GM12878 (cell line): ENCODE measurements at regions not wholly inside any gene's neighbourhood (a gene's known extent, or its start where the extent isn't known, plus 50 kb on each side); places are given as distances from the start of the nearest gene placed in this dataset.

Source experiments
- ATAC-seq: fragments of 200-7000 bp; cut with Tn5 transposase; 3 replicates; pipeline ENCODE4 v1.9.1; 2020; ENCODE audit warnings: mild to moderate bottlenecking, moderate library complexity
- BruUV-seq: library from RNA; stranded (reverse); fragments of 400-500 nt; replicated peaks from 2 replicates; lab custom pipeline; 2021; lab: Mats Ljungman, UMichigan
- CTCF ChIA-PET: fragments of 300-600 bp; sonication (Branson Sonifier 250); formaldehyde crosslinking; extraction: SDS; loops from one replicate; lab custom pipeline; 2021; ENCODE audit warnings: inconsistent platforms; lab: Yijun Ruan, JAX
- POLR2A ChIA-PET: fragments of 350-600 bp; formaldehyde crosslinking; extraction: SDS; loops from one replicate; lab custom pipeline; 2021; ENCODE audit warnings: inconsistent platforms; lab: Charles Lee
- RAD21 ChIA-PET: fragments of 300-600 bp; sonication (Branson Sonifier 250); formaldehyde crosslinking; loops from one replicate; lab custom pipeline; 2023; ENCODE audit warnings: antibody characterized with exemption; ENCODE audit not compliant: unreplicated experiment; lab: Charles Lee
- SMC1A ChIA-PET: fragments of 300-600 bp; sonication (Branson Sonifier 250); formaldehyde crosslinking; loops from one replicate; lab custom pipeline; 2023; ENCODE audit not compliant: unreplicated experiment, uncharacterized antibody; lab: Charles Lee
- DNase-seq: peaks from one replicate; pipeline ENCODE4 v3.0.0-alpha.2; 2011; ENCODE audit warnings: low read depth, low spot score
- FAIRE-seq: peaks from 3 replicates; lab custom pipeline; 2011; peaks lifted over from hg19 to GRCh38; lab: Jason Lieb, UNC
- H2AFZ ChIP-seq: 2 replicates; pipeline ENCODE4 v1.6.0; 2011; ENCODE audit warnings: low read depth, low read length, control low read depth; ENCODE audit not compliant: control insufficient read depth
- H3K27ac ChIP-seq: 2 replicates; pipeline ENCODE4 v1.5.1; 2011; ENCODE audit warnings: control low read depth; ENCODE audit not compliant: control insufficient read depth, insufficient read depth
- H3K27me3 ChIP-seq, 2 experiments: replicated peaks in 1 of 2; 2 replicates each; pipeline versions ENCODE4 v1.6.0 to v1.6.1; 2011; ENCODE audit warnings: low read length in 1 of 2; ENCODE audit not compliant: control insufficient read depth in 2 of 2, insufficient read depth in 2 of 2
- H3K36me3 ChIP-seq, 2 experiments: 2 replicates each; pipeline ENCODE4 v1.5.1; 2011; ENCODE audit warnings: low read length in 1 of 2; ENCODE audit not compliant: control insufficient read depth in 2 of 2, insufficient read depth in 2 of 2
- H3K4me1 ChIP-seq: 2 replicates; pipeline ENCODE4 v1.6.1; 2011; ENCODE audit warnings: mild to moderate bottlenecking, low read length, moderate library complexity, mixed read lengths; ENCODE audit not compliant: control insufficient read depth, insufficient read depth
- H3K4me2 ChIP-seq: 2 replicates; pipeline ENCODE4 v1.6.0; 2011; ENCODE audit warnings: control low read depth; ENCODE audit not compliant: control insufficient read depth, insufficient read depth
- H3K4me3 ChIP-seq: fragments of 200-600 bp; sonication (generic); 2 replicates; pipeline ENCODE4 v1.5.1; 2016
- H3K79me2 ChIP-seq: 2 replicates; pipeline ENCODE4 v1.6.0; 2011; ENCODE audit warnings: low read length; ENCODE audit not compliant: control insufficient read depth, insufficient read depth
- H3K9ac ChIP-seq: 2 replicates; pipeline ENCODE4 v1.8.0; 2011; ENCODE audit warnings: low read length, control low read depth, mixed read lengths; ENCODE audit not compliant: control insufficient read depth, insufficient read depth
- H3K9me3 ChIP-seq: replicated peaks from 3 replicates; pipeline ENCODE4 v1.5.1; 2011; ENCODE audit warnings: mild to moderate bottlenecking, low read length; ENCODE audit not compliant: control insufficient read depth, insufficient read depth
- H4K20me1 ChIP-seq: 2 replicates; pipeline ENCODE4 v1.6.0; 2011; ENCODE audit not compliant: control insufficient read depth, insufficient read depth
- BCL11A ChIP-seq: IDR thresholded peaks from 2 replicates; pipeline ENCODE4 v1.6.1; 2011; ENCODE audit warnings: low read depth, low read length
- BMI1 ChIP-seq: fragments of 450-650 bp; IDR thresholded peaks from 2 replicates; pipeline ENCODE4 v1.6.1; 2016; ENCODE audit warnings: mild to moderate bottlenecking, moderate library complexity, borderline replicate concordance
- CUX1 ChIP-seq: IDR thresholded peaks from 2 replicates; pipeline ENCODE4 v1.6.1; 2012; ENCODE audit warnings: improper control_type of control experiment, low read depth, low read length; ENCODE audit not compliant: insufficient replicate concordance
- FOXK2 ChIP-seq: fragments of 450-650 bp; IDR thresholded peaks from 2 replicates; pipeline ENCODE4 v1.6.1; 2017; ENCODE audit warnings: mild to moderate bottlenecking, moderate library complexity
- GABPA ChIP-seq: IDR thresholded peaks from 2 replicates; pipeline ENCODE4 v1.6.1; 2014; ENCODE audit warnings: antibody characterized with exemption, low read depth, mild to moderate bottlenecking, inconsistent platforms
- MLLT1 ChIP-seq: fragments of 450-650 bp; IDR thresholded peaks from 2 replicates; pipeline ENCODE4 v1.6.1; 2016; ENCODE audit warnings: mild to moderate bottlenecking
- NBN ChIP-seq: fragments of 450-650 bp; IDR thresholded peaks from 2 replicates; pipeline ENCODE4 v1.6.1; 2016
- PAX8 ChIP-seq: fragments of 450-650 bp; IDR thresholded peaks from 2 replicates; pipeline ENCODE4 v1.6.1; 2017; ENCODE audit warnings: mild to moderate bottlenecking, moderate library complexity
- PRDM15 ChIP-seq: fragments of 450-650 bp; formaldehyde crosslinking; IDR thresholded peaks from 2 replicates; pipeline ENCODE4 v1.4.0; 2020; ENCODE audit warnings: mild to moderate bottlenecking, moderate library complexity
- RFX5 ChIP-seq: IDR thresholded peaks from 2 replicates; pipeline ENCODE4 v1.6.1; 2011; ENCODE audit warnings: low read depth, low read length, improper control_type of control experiment
- WGBS: methylation state at CpG from one replicate; pipeline ENCODE4 v1.1.6; 2016; ENCODE audit warnings: low lambda C conversion rate; ENCODE audit not compliant: insufficient replicate concordance, insufficient coverage; ENCODE audit errors: missing lambda C conversion rate; 5-methylcytosine and 5-hydroxymethylcytosine counted together
- in situ Hi-C: fragments of 300-500 bp; cut with MboI; formaldehyde crosslinking; loops from 9 replicates; pipeline ENCODE4 v1.14.3; 2018; ENCODE audit warnings: mixed read lengths
- intact Hi-C: fragments of 100-400 bp; cut with micrococcal nuclease; formaldehyde crosslinking; loops from one replicate; pipeline ENCODE4 v1.14.2; 2022; ENCODE audit not compliant: unreplicated experiment
- TF ChIP-seq, protein P1 (sequence below): fragments of 450-650 bp; IDR thresholded peaks from 2 replicates; pipeline ENCODE4 v1.6.1; 2017; ENCODE audit warnings: mild to moderate bottlenecking, moderate library complexity

DNA sequence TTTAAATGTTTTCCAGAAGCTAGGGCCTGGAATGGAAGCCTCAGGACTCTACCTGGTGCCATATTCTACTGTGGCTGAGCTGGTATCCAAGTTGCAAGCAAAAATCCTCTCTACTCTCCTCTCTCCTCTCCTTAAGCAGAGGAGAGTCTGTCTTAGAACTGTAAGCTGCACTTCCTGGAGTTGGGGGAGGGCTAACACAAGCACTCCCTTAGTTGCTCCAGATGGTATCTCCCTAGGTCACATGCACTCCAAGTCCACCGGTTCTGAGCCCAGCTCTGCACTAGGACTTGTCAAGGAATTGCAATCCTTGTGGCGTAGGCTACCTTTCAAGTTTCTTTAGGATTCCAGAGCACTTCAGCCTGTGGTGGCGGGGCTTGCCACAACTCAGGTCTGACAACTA, 513.9 kb upstream of the RGMB start:
- ChIA-PET CTCF (no interaction called here), RAD21 (no interaction called here), POLR2A (no interaction called here), SMC1A (interaction anchor here (0.6 kb wide), 1 partner anchor 920 kb away, joined by 4 read pairs; no protein-coding TSS in a partner anchor)
- H3K27ac ChIP-seq = no peak overlapping the region
- H3K4me2 ChIP-seq = no peak overlapping the region
- 32% methylated on average over 3 of the region's 3 CpGs for WGBS
- no peak overlapping the region for H3K9ac ChIP-seq
- no peak overlapping the region for H3K4me3 ChIP-seq
- no peak overlapping the region for H2AFZ ChIP-seq
- H3K79me2 ChIP-seq = no peaks in the 10 kb centered on the region
- no TSS peak for BruUV-seq
- no peaks in the 10 kb centered on the region for H3K9me3 ChIP-seq
- in situ Hi-C loops (no loop called here), intact Hi-C loops (no loop called here)
- ATAC-seq = no peak
- H3K27me3 ChIP-seq = no peaks in the 10 kb centered on the region
- no peaks in the 10 kb centered on the region for H3K4me1 ChIP-seq
- H3K36me3 ChIP-seq = no peaks in the 10 kb centered on the region
- no peak for DNase-seq
- no peaks in the 10 kb centered on the region for H4K20me1 ChIP-seq
- FAIRE-seq = no peak
- no peak for TF ChIP-seq NBN
- TF ChIP-seq, protein P1, sequence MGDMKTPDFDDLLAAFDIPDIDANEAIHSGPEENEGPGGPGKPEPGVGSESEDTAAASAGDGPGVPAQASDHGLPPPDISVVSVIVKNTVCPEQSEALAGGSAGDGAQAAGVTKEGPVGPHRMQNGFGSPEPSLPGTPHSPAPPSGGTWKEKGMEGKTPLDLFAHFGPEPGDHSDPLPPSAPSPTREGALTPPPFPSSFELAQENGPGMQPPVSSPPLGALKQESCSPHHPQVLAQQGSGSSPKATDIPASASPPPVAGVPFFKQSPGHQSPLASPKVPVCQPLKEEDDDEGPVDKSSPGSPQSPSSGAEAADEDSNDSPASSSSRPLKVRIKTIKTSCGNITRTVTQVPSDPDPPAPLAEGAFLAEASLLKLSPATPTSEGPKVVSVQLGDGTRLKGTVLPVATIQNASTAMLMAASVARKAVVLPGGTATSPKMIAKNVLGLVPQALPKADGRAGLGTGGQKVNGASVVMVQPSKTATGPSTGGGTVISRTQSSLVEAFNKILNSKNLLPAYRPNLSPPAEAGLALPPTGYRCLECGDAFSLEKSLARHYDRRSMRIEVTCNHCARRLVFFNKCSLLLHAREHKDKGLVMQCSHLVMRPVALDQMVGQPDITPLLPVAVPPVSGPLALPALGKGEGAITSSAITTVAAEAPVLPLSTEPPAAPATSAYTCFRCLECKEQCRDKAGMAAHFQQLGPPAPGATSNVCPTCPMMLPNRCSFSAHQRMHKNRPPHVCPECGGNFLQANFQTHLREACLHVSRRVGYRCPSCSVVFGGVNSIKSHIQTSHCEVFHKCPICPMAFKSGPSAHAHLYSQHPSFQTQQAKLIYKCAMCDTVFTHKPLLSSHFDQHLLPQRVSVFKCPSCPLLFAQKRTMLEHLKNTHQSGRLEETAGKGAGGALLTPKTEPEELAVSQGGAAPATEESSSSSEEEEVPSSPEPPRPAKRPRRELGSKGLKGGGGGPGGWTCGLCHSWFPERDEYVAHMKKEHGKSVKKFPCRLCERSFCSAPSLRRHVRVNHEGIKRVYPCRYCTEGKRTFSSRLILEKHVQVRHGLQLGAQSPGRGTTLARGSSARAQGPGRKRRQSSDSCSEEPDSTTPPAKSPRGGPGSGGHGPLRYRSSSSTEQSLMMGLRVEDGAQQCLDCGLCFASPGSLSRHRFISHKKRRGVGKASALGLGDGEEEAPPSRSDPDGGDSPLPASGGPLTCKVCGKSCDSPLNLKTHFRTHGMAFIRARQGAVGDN = no peak
- TF ChIP-seq MLLT1 = no peak
- TF ChIP-seq CUX1 = no peak
- no peak for TF ChIP-seq RFX5
- TF ChIP-seq PAX8 = no peak
- no peak for TF ChIP-seq BCL11A
- no peak for TF ChIP-seq BMI1
- no peak for TF ChIP-seq GABPA
- no peak for TF ChIP-seq PRDM15 (CRISPR knock-in tag)
- no peak for TF ChIP-seq FOXK2
